Right atrium auricular region (tissue), 2 donors: ENCODE measurements at regions not wholly inside any gene's neighbourhood (a gene's known extent, or its start where the extent isn't known, plus 50 kb on each side); places are given as distances from the start of the nearest gene placed in this dataset.
"Not testable (repeated sequence)": the region's sequence is repeated elsewhere in the genome, so short reads cannot be mapped to it uniquely, and the experiment has no call there.

ENCODE experiments used
- DNase-seq: peaks from one replicate; pipeline ENCODE4 v3.0.0-alpha.2; 2019; ENCODE audit warnings: low spot score
- H3K27ac ChIP-seq, 2 donors: fragments of 200-600 bp; sonication (generic); 1 replicate in 1 of 2; 2 replicates in 1 of 2; pipeline ENCODE4 v1.5.1; 2016 to 2019
- H3K27me3 ChIP-seq, 2 donors: fragments of 200-600 bp; sonication (generic); one replicate each; pipeline versions ENCODE4 v1.5.1 to v1.6.0; 2017 to 2019
- H3K36me3 ChIP-seq: fragments of 200-600 bp; sonication (generic); one replicate; pipeline ENCODE4 v1.5.1; 2016
- H3K4me1 ChIP-seq, 2 donors: fragments of 200-600 bp; sonication (generic); one replicate each; pipeline versions ENCODE4 v1.5.1 to v1.6.0; 2017 to 2019
- H3K4me3 ChIP-seq, 2 donors: fragments of 200-600 bp; sonication (generic); 1 replicate in 1 of 2; 2 replicates in 1 of 2; pipeline ENCODE4 v1.5.1; 2017 to 2019; ENCODE audit warnings: mild to moderate bottlenecking in 1 of 2, moderate library complexity in 1 of 2
- H3K9me3 ChIP-seq, 2 donors: fragments of 200-600 bp; sonication (generic); one replicate each; pipeline ENCODE4 v1.5.1; 2019
- TF ChIP-seq, protein P1 (sequence below), 2 donors: fragments of 200-600 bp; sonication (generic); IDR thresholded peaks; one replicate each; pipeline ENCODE4 v1.5.1; 2019; ENCODE audit warnings: antibody characterized with exemption in 2 of 2

DNA sequence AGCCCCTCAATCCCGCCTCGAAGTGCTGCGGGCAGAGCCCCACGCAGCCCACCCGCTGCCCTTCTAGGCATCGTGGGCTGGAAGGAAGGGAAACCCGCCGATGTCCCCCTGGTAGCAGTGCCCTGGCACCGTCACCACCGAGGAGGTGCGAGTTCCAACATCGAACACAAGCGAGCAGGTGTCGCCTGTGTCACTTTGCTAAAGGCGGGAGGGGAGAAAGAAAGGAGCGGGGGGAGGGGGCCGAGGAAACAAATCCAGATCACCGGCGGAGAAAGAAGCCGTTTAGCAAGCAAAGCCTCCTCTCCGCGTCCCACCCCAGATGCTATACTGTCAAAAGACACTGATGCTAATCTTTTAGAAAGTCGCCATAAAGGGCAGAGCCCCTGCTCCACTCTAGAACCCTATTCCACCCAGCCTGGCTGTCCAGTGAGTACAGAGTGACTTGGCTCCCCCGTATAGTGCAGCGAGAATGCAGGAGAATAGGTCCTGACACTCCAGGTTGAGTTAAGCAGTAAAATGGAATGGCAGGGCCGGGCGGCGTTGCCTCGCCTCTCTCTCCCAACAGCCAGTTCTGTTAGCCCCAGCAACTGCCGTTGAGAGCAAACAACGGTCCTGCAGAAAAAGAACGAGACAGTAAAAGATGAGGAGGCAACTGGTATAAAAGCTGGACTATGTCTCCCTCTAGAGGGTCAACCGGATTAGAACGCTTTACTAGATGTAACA, 67.9 kb upstream of the USP15 start:
- H3K27me3 ChIP-seq: peaks cover 13 to 27% of the 10 kb centered on the region in 2 donors
- H3K4me1 ChIP-seq: peaks cover 0 to 21% of the 10 kb centered on the region in 2 donors
- H3K9me3 ChIP-seq: no peaks in the 10 kb centered on the region
- H3K27ac ChIP-seq: no peak overlapping the region
- peak overlapping the region in 1 of 2 donors; percentile 38 for H3K4me3 ChIP-seq
- no peaks in the 10 kb centered on the region for H3K36me3 ChIP-seq
- TF ChIP-seq, protein P1, sequence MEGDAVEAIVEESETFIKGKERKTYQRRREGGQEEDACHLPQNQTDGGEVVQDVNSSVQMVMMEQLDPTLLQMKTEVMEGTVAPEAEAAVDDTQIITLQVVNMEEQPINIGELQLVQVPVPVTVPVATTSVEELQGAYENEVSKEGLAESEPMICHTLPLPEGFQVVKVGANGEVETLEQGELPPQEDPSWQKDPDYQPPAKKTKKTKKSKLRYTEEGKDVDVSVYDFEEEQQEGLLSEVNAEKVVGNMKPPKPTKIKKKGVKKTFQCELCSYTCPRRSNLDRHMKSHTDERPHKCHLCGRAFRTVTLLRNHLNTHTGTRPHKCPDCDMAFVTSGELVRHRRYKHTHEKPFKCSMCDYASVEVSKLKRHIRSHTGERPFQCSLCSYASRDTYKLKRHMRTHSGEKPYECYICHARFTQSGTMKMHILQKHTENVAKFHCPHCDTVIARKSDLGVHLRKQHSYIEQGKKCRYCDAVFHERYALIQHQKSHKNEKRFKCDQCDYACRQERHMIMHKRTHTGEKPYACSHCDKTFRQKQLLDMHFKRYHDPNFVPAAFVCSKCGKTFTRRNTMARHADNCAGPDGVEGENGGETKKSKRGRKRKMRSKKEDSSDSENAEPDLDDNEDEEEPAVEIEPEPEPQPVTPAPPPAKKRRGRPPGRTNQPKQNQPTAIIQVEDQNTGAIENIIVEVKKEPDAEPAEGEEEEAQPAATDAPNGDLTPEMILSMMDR (IDR thresholded peaks at IDR 0.05): peak; percentile 39 to 75
- DNase-seq: no peak

- Histone ChIP-seq H3K27ac (no peak overlapping the region), H3K4me3 (peak overlapping the region in 1 of 2 donors; percentile 38), H3K4me1 (peaks cover 0 to 21% of the 10 kb centered on the region in 2 donors), H3K27me3 (peaks cover 13 to 27% of the 10 kb centered on the region in 2 donors), H3K9me3 (no peaks in the 10 kb centered on the region), H3K36me3 (no peaks in the 10 kb centered on the region)
- TF ChIP-seq, protein P1 (IDR thresholded peaks at IDR 0.05): no peak
- DNase-seq: no peak
Observed at GRCh38 chr12:62192903-62193250, 67.3 kb upstream of the USP15 start.

- TF ChIP-seq, protein P1 (IDR thresholded peaks at IDR 0.05): no peak
- Histone ChIP-seq H3K4me3 (no peak overlapping the region), H3K4me1 (peaks cover 0 to 21% of the 10 kb centered on the region in 2 donors), H3K27ac (no peak overlapping the region), H3K27me3 (peaks cover 13 to 26% of the 10 kb centered on the region in 2 donors), H3K9me3 (no peaks in the 10 kb centered on the region), H3K36me3 (no peaks in the 10 kb centered on the region)
- no peak for DNase-seq
Observed at GRCh38 chr12:62194031-62194430, 66.2 kb upstream of the USP15 start.

- Histone ChIP-seq H3K27ac (no peak overlapping the region), H3K9me3 (no peaks in the 10 kb centered on the region), H3K4me3 (no peak overlapping the region), H3K36me3 (no peaks in the 10 kb centered on the region), H3K4me1 (peaks cover 0 to 21% of the 10 kb centered on the region in 2 donors), H3K27me3 (peaks cover 13 to 21% of the 10 kb centered on the region in 2 donors)
- DNase-seq: no peak
- TF ChIP-seq, protein P1 (IDR thresholded peaks at IDR 0.05): no peak
Observed at GRCh38 chr12:62194616-62195015, 65.6 kb upstream of the USP15 start.

- Histone ChIP-seq H3K9me3 (peaks cover 0 to 11% of the 10 kb centered on the region in 2 donors), H3K4me1 (peaks cover 0 to 14% of the 10 kb centered on the region in 2 donors), H3K27ac (no peak overlapping the region), H3K36me3 (no peaks in the 10 kb centered on the region), H3K4me3 (no peak overlapping the region), H3K27me3 (peaks cover 7 to 11% of the 10 kb centered on the region in 2 donors)
- DNase-seq: no peak
- TF ChIP-seq, protein P1 (IDR thresholded peaks at IDR 0.05): no peak
Observed at GRCh38 chr12:62196146-62196545, 64.1 kb upstream of the USP15 start.

DNA sequence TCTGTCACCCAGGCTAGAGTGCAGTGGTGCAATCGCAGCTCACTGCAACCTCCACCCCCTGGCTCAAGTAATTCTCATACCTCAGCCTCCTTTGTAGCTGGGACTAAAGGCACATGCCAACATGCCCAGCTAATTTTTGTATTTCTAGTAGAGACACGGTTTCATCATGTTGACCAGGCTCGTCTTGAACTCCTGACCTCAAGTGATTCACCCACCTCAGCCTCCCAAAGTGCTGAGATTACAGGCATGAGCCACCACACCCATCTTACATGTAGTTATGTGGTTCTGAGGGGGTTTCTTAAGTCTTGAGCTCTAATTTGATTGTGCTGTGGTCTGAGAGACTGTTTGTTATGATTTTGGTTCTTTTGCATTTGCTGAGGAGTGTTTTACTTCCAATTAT, 57.3 kb upstream of the USP15 start:
- H3K9me3 ChIP-seq: peaks cover 0 to 32% of the 10 kb centered on the region in 2 donors

More for the DNA sequence above, 57.3 kb upstream of the USP15 start:
- not testable (repeated sequence) for DNase-seq, H3K27me3 ChIP-seq, H3K4me1 ChIP-seq, H3K27ac ChIP-seq, H3K4me3 ChIP-seq, H3K36me3 ChIP-seq
